ENCODE measurements at regions not wholly inside any gene's neighbourhood (a gene's known extent, or its start where the extent isn't known, plus 50 kb on each side); places are given as distances from the start of the nearest gene placed in this dataset.

DNA sequence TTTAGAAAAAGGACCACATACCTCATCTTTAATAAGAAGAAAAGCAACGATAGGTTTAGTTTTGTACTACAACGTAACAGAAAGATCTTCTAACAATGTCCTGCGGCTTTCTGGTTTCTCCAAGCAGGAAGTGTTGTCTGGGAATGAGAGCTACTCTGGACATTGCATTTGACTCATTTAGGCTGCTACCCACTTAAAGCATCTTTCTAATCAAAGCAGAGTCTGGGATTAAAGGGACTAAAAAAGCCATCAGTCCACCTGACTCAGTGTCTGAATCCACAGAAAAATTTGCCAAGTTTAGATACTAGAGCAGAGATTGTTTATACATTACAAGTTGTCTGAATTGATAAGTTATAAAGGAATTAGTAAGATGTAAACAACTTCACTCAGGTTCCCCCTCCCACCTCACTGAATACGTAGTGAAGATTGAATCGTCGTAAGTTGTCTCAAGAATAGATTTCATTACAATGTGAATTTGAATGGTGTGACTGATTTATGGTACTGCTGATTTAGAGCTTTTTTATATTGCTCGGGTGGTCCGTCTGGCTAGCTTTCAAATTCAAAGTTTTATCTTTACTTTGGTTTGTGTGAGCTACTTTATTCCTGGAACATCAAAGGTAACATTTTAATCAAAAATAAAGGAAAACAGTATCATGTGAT is 70.2 kb upstream of the SMIM21 start:
- no peak for TF ChIP-seq FOXK2 (IDR thresholded peaks at IDR 0.05)
- TF ChIP-seq NFRKB (IDR thresholded peaks at IDR 0.05): no peak
- TF ChIP-seq L3MBTL2 (conservative IDR thresholded peaks at IDR 0.05): no peak
- TF ChIP-seq SUZ12 (IDR thresholded peaks at IDR 0.05): no peak
- TF ChIP-seq ELF4 (IDR thresholded peaks at IDR 0.05): no peak
- TF ChIP-seq LEF1 (IDR thresholded peaks at IDR 0.05; ENCODE audit: borderline replicate concordance): no peak
- TF ChIP-seq ARNT (IDR thresholded peaks at IDR 0.05): no peak
- TF ChIP-seq SP1 (IDR thresholded peaks at IDR 0.05): no peak
- TF ChIP-seq BHLHE40 (IDR thresholded peaks at IDR 0.05; ENCODE audit: borderline replicate concordance): no peak
- no peak for TF ChIP-seq ZNF384 (IDR thresholded peaks at IDR 0.05)
